IMR-90 (cell line): ENCODE measurements at regions not wholly inside any gene's neighbourhood (a gene's known extent, or its start where the extent isn't known, plus 50 kb on each side); places are given as distances from the start of the nearest gene placed in this dataset.

Experiments
- POLR2A ChIP-seq: IDR thresholded peaks from 2 replicates; pipeline ENCODE4 v1.6.1; 2012; ENCODE audit warnings: mild to moderate bottlenecking, low read depth, low read length
- RFX5 ChIP-seq: IDR thresholded peaks from 2 replicates; pipeline ENCODE4 v1.8.0; 2012; ENCODE audit warnings: low read depth, mild to moderate bottlenecking, low read length, moderate library complexity
- TF ChIP-seq, protein P1 (sequence below): conservative IDR thresholded peaks from 2 replicates; pipeline ENCODE4 v1.5.1; 2012; ENCODE audit warnings: mild to moderate bottlenecking, low read depth, low read length, improper control_type of control experiment

DNA sequence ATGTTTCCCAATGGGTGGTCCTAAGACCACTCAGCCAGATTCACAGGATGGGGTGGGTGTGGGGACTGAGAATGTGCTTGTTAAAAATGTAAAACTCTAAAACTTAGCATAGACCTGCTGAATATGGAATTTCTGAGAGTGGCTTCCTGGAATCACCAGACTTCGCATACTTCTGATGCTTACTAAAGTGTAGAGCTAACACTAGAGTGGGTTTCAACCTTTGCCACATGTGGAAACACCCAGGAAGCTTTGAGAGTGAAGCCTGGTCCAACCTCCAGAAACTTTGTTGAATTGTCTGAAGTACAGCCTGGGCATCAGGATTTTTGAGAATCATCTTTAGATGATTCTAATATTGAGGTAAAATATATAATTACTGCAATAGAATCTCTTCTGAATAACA, 167.8 kb upstream of the EDNRA start:
- TF ChIP-seq, protein P1, sequence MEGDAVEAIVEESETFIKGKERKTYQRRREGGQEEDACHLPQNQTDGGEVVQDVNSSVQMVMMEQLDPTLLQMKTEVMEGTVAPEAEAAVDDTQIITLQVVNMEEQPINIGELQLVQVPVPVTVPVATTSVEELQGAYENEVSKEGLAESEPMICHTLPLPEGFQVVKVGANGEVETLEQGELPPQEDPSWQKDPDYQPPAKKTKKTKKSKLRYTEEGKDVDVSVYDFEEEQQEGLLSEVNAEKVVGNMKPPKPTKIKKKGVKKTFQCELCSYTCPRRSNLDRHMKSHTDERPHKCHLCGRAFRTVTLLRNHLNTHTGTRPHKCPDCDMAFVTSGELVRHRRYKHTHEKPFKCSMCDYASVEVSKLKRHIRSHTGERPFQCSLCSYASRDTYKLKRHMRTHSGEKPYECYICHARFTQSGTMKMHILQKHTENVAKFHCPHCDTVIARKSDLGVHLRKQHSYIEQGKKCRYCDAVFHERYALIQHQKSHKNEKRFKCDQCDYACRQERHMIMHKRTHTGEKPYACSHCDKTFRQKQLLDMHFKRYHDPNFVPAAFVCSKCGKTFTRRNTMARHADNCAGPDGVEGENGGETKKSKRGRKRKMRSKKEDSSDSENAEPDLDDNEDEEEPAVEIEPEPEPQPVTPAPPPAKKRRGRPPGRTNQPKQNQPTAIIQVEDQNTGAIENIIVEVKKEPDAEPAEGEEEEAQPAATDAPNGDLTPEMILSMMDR = no peak
- TF ChIP-seq RFX5 (no peak), POLR2A (no peak)
